Tibial nerve (tissue), 3 donors: ENCODE measurements at regions not wholly inside any gene's neighbourhood (a gene's known extent, or its start where the extent isn't known, plus 50 kb on each side); places are given as distances from the start of the nearest gene placed in this dataset.

Source experiments
- POLR2A ChIP-seq, 2 donors: fragments of 450-650 bp; IDR thresholded peaks; one replicate each; pipeline ENCODE4 v1.6.1; 2017; ENCODE audit warnings: antibody characterized with exemption in 2 of 2, mild to moderate bottlenecking in 2 of 2, moderate library complexity in 2 of 2
- TF ChIP-seq, protein P1 (sequence below), 5 experiments: fragments of 200-600 bp in 3 of 5; fragments of 450-650 bp in 2 of 5; sonication (generic) in 3 of 5; IDR thresholded peaks; one replicate each; pipeline ENCODE4 v1.5.1; 2016 to 2019; ENCODE audit warnings: antibody characterized with exemption in 5 of 5, mild to moderate bottlenecking in 3 of 5, moderate library complexity in 2 of 5

DNA sequence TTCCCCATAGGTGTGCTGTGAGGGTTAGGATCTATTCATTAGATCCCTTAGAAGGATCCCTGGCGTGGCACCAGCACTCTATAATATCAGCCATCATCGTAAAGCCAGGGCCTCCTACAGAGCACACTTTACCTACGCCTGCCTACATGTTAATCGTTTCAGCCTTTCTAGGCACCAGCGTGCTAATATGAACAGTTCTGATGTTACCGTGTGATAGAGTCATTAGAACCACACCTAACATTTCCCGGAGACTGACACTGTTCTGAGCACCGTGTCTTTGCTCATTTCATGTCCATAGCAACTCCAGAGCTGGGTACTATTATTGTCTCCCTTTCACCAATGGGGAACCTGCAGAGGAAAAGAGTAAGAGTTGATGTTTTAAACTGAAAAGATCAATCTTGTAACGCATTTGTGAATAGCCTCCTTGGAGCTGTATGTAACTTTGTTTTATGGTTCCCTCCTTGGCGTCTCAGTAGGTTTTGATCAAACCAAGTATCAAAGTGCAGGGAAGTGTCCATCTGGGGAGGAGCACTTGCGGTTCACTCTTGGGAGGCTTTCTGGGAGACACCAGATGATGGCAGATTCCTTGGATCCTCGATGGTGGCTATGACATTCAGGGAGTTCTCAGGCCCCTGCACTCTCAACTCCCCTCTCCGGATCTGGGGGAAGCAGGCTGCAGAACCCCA, 73.8 kb upstream of the KCNG1 start:
- no peak for TF ChIP-seq POLR2A (IDR thresholded peaks at IDR 0.05)
- TF ChIP-seq, protein P1, sequence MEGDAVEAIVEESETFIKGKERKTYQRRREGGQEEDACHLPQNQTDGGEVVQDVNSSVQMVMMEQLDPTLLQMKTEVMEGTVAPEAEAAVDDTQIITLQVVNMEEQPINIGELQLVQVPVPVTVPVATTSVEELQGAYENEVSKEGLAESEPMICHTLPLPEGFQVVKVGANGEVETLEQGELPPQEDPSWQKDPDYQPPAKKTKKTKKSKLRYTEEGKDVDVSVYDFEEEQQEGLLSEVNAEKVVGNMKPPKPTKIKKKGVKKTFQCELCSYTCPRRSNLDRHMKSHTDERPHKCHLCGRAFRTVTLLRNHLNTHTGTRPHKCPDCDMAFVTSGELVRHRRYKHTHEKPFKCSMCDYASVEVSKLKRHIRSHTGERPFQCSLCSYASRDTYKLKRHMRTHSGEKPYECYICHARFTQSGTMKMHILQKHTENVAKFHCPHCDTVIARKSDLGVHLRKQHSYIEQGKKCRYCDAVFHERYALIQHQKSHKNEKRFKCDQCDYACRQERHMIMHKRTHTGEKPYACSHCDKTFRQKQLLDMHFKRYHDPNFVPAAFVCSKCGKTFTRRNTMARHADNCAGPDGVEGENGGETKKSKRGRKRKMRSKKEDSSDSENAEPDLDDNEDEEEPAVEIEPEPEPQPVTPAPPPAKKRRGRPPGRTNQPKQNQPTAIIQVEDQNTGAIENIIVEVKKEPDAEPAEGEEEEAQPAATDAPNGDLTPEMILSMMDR (IDR thresholded peaks at IDR 0.05) = no peak
